SKM-1 (cell line): ENCODE measurements at regions not wholly inside any gene's neighbourhood (a gene's known extent, or its start where the extent isn't known, plus 50 kb on each side); places are given as distances from the start of the nearest gene placed in this dataset.
"Not testable (repeated sequence)": the region's sequence is repeated elsewhere in the genome, so short reads cannot be mapped to it uniquely, and the experiment has no call there.

Source experiments
- DNase-seq: peaks from one replicate; lab custom pipeline; 2025; ENCODE audit not compliant: unreplicated experiment; lab: John Stamatoyannopoulos, UW

DNA sequence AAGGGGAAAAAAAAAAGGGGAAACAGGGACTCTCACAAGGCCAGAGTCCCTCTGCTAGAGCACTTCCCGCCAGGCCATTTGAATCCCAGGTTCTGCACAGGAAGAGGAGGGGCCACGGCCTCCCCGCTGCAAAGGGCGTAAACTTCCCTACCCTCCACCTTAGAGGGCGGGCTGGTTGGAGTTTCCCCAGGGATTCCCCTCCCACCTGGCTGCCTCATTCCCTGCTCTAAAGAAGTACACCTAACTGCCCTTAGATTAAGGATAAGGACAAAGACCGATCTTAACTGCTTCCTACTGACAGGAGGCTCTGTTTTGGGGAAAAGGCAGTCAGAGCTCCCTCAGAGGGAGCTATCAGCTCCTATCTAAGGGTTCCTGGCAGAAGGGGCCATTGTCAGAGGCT lies 102.0 kb upstream of the ARMC3 start:
- DNase-seq: no peak

DNA sequence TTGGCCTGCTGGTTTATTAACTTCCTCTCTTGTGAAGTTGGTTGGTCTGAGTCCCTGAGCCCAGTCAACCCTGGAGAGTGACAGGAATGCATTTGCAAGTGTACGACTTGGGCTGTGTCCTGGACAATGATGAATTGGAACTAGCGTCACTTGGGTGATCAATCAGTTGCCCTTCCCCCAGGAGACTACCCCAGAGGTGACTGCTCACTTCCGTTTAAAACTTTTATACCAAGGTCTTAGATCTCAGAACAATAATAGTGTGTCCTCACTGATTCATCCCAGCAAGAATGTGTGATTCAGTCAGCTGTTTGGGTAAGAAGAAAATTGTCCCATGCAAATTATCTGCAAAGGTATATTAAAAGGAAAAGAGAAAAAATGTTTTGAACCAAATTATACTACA lies 102.9 kb upstream of the ARMC3 start:
- no peak for DNase-seq

DNA sequence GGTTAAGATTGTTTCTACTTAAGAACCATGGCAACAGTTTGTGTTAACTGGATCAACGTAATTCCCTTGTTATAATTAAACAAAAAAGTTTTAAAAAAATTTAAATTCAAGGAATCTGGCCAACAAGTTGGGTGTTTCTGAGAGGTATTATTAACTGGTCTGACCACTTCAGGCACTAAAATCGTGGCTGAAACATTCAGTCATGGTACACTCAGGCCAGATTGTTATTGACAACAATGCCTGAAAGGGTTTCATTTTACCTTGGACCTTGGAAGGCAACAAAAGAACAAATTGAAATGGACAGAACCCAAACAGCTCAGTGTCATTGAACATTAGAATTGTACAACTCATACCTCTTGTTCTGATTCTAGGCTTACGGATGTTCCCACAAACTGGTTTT lies 103.3 kb upstream of the ARMC3 start:
- no peak for DNase-seq

DNA sequence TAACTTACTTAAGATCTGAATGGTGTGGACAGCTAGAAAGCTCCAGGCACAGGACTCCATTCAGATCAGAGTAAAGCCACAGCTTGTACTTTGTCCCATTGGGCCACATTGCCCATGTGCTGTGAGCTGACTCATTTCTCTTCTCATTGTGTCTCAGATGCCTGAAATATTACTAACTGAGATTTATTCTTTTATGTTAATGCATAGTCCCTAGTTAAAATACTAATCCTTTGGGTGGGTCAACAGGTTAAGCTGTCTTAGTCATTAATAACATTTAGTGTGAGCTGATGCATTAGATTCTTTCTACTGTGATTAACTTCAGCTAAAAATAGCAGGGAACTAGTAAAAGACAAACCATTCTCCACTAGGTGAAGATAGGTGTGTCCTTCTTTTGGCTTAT lies 104.7 kb upstream of the ARMC3 start:
- no peak for DNase-seq

DNA sequence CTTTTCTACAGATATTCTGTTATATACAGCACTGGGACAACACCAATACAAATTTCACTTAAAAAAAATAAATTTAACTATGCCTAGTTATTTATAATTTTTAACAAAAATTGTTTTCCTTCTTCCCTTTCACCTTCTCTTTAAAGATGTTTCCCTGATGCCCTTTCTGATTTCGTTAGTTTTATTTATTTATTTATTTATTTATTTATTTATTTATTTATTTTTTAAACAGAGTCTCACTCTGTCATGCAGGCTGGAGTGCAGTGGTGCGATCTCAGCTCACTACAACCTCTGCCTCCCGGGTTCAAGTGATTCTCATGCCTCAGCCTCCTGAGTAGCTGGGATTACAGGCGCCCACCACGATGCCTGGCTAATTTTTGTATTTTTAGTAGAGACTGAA lies 105.9 kb upstream of the ARMC3 start:
- DNase-seq: not testable (repeated sequence)

DNA sequence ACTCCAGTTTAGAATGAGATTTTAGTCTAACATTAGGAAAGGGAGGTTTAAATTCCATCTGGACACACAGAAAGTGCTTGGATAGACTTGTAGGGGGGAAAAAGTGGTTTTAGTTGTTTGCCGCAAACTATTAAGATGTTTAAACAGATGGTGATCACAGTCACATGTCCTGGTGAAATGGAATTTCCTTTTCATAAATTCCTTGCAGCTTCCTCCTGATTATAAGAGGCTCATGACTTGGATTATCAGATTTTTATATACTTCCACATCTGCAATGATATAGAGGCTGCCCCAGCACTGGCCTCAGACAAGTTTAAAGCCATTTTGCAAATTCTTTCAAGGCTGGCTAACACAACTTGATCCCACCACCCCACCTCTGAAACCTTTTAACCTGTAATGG lies 106.4 kb upstream of the ARMC3 start:
- no peak for DNase-seq

DNA sequence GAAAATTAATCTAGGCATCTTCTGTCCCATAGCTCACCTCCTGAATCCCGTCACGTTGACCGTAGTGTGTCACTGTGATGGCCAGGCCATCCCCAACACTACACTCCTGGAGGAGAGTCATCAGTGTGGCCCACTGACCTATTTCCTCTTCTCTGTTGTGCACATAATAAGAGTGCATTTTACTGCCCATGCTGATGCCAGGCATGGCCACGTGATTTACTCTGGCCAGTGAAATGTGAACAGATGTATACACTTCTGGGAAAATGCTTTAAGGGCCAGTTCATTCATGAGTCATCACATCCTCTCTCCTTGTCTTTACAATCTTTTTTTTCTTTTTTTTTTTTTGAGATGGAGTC lies 101.9 kb upstream of the PIP4K2A start:
- DNase-seq: no peak

DNA sequence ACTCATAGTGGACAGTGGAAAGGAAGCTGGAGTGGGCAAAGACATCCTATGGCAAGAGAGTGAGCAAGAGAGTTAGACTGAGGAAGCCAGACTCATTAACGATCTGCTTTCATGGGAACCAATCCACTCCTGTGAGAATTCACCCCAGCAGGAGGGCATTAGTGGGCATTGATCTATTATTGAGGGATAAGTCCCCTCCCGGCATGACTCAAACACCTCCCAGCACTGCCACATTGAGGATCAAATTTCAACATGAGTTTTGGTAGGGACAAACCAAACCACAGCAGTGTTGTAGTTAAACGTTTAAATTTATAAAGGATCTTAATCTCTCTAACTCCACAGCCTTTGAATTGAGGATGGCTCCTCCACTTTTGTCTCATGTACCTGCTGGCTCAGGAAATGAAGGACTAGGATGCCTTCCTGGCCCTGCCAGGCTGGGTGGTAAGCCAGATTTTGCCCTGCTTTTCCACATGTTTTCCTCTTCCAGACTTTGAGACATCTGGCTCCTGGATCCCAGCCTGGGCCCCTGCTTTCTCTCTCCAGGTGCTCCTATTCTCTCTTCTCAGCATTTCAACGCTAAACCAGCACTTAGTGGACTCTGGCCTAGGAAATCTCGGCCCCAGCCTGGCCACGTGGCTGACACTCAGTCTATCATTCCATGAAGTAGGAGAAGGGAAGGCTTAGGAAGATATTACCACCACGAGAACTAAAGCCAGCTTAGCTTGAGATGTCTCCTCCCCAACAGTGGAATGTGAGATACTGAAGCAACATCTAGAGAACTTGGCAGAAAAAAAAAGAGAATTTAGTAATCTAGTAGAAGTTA lies 96.5 kb upstream of the PIP4K2A start:
- DNase-seq: no peak

DNA sequence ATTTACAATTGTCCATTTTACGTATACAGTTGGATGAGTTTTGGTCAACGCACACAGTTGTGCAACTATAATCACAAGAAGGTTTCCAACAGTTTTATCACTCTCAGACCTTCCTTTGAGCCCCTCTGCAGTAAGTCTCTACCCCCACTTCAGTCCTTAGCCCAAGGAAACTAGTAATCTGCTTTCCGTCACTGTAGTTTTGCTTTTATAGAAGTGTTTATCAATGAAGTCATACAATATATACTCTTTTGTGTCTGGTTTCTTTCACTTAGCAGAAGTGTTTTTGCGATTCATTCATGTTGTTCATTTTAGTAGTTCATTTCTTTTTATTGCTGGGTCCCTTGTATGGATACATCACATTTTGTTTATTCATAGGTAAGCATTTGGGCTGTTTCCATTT lies 92.9 kb upstream of the PIP4K2A start:
- DNase-seq: no peak

DNA sequence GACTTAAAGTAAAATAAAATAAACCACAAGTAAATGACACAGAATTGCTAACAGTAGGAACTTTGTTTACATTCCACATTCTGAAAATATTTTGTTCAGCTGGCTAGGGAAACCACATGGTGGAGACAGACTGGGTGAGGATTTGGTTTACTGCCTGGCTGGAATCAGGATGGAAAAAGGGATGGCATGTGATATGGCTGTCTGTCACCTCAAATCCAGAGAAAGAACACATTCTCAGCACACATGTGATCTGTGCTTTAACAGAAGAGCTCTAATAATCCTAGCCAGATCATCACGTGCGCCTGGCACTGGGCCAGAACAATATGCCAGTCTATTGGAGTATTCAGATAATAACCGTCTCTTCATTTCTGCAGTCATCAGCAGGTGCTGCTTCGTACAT lies 90.9 kb upstream of the PIP4K2A start:
- no peak for DNase-seq

DNA sequence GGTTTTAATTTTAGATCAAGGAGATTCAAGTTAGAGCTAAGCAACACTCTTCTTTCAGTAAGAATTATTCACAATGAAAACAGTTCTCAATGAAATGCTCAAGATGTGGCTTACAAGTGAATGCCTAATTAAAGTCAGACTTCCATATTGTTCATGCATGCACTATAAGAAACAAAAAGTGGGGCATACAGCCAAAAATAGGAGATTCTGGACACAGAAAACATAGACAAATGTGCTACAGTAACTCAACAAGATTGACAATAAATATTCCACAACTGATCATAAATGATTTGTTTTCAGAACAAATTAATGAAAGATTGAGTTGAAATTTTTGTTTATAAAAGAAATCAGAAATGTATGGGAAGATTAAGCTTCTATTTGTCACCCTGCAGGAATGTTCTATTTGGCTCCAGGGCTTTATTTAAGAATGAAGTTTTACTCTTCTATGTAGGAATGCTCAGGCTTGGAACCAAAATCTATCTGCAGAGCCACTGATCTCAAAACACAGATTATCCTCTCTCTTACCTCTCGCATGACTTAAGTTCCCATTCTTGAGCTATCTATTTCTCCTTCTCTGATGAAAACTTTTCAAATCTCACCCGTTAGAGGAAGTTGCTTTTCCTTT lies 89.0 kb upstream of the PIP4K2A start:
- DNase-seq: no peak

DNA sequence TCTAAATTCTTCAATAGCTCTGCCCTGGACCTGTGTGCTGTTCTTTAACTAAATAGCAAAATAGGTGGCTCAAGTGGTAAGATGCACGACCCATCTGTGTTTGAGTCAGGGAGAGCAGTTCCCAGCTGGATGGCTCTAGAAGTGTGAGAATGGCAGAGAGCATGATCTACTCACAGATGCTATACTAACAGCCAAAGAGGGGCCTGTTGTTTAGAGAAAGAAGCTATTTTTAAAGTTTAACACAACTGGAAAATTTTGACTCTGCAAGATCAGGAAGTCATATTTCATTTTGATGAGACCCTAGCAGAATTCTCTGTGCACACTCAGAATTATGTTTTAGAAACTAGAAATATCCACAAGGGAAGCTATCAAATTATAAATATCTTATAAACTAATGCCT lies 87.4 kb upstream of the PIP4K2A start:
- DNase-seq: no peak

DNA sequence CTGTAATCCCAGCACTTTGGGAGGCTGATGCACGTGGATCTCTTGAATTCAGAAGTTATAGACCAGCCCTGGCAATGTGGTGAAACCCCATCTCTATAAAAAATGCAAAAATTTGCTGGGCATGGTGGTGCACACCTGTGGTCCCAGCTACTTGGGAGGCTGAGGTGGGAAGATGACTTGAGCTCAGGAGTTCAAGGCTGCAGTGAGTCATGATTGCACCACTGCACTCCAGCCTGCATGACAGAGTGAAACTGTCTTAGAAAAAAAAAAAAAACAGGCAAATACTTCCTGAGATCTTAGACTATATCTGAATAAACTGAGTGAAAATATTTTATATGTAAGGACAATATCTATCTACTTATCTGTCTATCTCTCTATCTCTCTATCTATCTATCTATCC lies 83.4 kb upstream of the PIP4K2A start:
- not testable (repeated sequence) for DNase-seq

DNA sequence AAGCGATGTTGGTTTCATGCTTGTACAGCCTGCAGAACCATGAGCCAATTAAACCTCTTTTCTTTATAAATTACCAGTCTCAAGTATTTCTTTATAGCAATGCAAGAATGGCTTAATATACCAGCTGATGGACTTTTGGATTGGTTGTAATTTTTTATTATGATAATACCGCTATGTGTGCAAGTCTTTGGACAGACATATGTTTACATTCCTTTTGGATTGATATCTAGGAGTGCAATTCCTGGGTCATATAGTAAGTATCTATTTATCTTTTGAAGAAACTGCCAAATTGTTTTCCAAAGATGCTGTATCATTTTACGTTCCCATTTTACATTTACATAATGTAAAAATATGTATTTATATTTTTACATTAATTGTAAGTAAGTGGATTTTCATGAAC lies 81.2 kb upstream of the PIP4K2A start:
- no peak for DNase-seq

DNA sequence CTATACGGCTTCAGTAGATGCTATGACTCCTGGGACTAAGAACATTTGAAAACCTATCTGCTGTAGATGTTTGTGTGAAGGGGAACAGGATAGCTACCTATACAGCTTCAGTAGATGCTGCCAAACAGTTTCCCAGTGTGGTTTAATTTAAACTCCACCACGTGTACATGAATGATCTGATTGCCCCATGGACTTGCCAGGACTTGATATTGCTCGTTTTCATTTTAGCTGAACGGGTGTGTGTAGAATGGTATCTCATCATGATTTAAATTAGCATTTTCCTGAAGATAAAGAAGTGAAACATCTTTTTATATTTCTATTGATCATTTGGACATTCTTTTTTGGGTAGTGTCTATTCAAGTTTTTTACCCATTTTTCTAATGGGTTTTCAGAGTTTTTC lies 77.8 kb upstream of the PIP4K2A start:
- no peak for DNase-seq

DNA sequence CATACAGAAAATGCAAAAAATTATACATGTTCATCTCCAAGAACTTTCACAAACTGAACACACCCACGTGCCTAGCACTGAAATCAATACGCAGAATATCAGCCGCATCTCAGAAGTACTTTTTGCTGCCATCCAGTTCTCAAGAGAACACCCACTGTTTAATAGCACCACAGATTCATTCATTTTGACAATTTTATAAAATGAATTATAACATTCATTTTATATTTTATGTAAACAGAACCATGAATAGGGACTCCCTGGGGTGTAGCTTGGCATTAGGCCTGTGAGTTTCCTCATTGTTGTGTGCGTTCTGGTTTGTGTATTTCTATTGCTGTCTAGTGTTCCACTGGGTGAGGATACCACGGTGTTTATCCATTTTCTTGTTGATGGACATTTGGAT lies 77.3 kb upstream of the PIP4K2A start:
- no peak for DNase-seq

DNA sequence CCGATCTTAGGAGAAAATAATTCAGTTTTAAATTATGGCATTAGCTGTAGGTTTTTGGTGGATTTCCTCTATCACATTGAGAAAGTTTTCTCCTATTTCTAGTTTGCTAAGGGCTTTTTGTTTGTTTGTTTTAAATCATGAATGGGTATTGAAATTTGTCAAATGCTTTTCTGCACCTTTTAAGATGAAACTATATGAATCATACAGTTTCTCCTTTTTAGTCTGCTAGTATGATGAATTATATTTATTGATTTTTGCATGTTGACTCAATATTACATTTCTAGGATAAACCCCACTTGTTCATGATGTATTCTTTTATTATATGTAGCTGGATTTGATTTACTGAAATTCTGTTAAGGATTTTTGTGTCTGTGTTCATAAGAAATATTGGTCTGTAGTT lies 70.3 kb upstream of the PIP4K2A start:
- no peak for DNase-seq

DNA sequence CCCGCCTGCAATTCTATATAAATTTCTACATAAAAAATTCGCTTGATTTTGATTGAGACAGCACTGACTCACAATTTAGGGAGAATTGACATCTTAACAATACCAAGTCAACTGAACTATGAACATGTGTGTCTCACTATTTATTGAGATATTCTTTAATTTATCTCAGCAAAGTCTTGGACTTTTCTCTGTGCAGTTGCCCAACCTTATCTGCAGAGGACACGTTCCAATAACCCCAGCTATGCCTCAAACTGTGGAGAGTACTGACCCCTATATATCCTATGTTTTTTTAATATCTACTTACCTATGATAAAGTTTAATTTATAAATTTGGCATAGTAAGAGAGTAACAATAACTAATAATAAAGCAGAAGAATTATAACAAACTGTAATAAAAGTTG lies 69.4 kb upstream of the PIP4K2A start:
- no peak for DNase-seq

DNA sequence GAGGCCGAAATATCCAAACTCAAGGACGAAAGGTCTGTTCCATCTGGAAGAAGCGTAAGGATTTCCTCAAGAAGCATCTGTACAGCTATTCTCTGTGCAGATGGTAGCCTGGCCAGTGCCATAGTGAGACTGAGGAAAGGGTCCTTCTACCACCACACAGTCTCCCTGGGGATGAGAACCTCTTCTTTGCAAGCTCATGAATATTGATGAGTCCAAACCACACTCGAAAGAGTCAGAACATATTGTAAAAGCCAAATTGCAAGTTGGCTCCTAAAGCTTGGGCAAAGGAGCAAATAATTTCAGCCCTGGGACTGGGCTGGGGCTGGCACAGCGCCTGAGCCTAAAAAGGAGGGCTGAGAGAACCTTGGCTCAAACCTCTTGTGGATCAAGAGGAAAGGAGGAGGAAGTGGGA lies 66.1 kb upstream of the PIP4K2A start:
- no peak for DNase-seq

DNA sequence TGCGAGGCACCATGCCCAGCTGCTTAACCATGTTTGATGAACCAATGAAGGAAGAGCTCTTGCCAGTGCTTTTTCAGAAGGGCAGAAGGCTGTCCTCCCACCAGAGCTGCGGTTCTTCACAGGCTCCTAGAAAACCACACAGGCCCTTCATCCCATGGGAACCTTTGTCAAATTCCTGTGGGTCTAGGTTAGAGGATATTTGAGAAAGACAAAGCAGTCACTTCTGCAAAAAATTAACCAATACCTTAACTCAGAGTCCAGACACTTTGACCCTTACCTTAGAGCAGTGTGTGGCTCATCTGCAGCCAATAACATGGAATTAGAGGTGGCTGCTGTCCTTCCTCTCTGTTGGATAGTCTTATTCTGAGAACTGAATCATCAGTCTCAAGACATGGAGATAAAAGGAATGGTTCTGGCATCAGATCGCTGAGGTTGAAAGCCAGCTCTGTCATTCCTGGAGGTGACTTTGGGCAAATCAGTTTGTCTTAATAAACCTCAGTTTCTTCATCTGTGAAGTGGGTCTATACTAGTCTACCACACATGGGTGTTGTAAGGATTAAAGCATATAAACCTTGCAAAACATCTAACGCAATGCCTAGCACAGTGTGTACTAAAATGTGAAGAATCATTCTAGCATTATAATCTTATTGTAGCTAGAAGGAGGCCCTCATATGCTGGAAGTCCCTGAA lies 65.1 kb upstream of the PIP4K2A start:
- no peak for DNase-seq

DNA sequence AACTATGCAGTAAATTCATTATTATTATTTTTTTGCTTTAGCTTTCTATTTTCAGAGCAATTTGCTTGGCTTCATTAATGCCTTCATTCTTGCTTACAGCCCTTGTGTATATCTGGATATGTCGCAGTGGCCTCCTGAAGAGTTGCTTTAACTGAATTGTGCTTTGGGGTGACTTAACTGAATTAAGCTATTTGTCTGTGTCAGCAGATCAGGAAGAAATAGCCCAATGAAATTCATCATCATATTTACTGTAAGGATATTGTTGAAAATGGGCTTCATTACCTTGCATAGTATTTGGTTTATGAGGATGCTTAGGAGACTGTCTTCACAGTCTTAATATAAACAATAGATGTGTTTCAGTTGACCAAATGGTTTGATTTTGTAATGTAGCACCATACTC lies 59.7 kb upstream of the PIP4K2A start:
- no peak for DNase-seq

DNA sequence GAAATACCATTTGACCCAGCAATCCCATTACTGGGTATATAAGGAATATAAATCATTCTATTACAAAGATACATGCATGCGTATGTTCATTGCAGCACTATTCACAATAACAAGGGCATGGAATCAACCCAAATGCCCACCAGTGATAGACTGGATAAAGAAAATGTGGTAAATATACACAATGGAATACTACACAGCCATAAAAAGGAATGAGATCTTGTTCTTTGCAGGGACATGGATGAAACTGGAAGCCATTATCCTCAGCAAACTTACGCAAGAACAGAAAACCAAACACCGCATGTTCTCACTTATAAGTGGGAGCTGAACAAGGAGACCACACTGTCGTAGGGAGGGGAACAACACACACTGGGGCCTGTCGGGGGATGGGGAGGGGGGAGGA lies 57.3 kb upstream of the PIP4K2A start:
- DNase-seq: not testable (repeated sequence)
